PC-3 (cell line): ENCODE measurements at regions not wholly inside any gene's neighbourhood (a gene's known extent, or its start where the extent isn't known, plus 50 kb on each side); places are given as distances from the start of the nearest gene placed in this dataset.

Source experiments
- EZH2 ChIP-seq: fragments of 300-600 bp; sonication (generic); IDR thresholded peaks from one replicate; pipeline ENCODE4 v1.6.1; 2017; ENCODE audit warnings: antibody characterized with exemption, mild to moderate bottlenecking, low read length; ENCODE audit not compliant: unreplicated experiment
- EZH2phosphoT487 ChIP-seq: fragments of 300-600 bp; sonication (generic); IDR thresholded peaks from 2 replicates; pipeline ENCODE4 v1.6.1; 2018; ENCODE audit warnings: mild to moderate bottlenecking, antibody characterized with exemption, low read length, borderline replicate concordance
- TF ChIP-seq, protein P1 (sequence below): fragments of 300-600 bp; sonication (generic); conservative IDR thresholded peaks from 2 replicates; pipeline ENCODE4 v1.5.1; 2017; ENCODE audit warnings: antibody characterized with exemption, low read depth, mild to moderate bottlenecking, low read length

DNA sequence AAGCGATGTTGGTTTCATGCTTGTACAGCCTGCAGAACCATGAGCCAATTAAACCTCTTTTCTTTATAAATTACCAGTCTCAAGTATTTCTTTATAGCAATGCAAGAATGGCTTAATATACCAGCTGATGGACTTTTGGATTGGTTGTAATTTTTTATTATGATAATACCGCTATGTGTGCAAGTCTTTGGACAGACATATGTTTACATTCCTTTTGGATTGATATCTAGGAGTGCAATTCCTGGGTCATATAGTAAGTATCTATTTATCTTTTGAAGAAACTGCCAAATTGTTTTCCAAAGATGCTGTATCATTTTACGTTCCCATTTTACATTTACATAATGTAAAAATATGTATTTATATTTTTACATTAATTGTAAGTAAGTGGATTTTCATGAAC lies 81.2 kb upstream of the PIP4K2A start:
- TF ChIP-seq EZH2 (no peak), EZH2phosphoT487 (no peak)
- TF ChIP-seq, protein P1, sequence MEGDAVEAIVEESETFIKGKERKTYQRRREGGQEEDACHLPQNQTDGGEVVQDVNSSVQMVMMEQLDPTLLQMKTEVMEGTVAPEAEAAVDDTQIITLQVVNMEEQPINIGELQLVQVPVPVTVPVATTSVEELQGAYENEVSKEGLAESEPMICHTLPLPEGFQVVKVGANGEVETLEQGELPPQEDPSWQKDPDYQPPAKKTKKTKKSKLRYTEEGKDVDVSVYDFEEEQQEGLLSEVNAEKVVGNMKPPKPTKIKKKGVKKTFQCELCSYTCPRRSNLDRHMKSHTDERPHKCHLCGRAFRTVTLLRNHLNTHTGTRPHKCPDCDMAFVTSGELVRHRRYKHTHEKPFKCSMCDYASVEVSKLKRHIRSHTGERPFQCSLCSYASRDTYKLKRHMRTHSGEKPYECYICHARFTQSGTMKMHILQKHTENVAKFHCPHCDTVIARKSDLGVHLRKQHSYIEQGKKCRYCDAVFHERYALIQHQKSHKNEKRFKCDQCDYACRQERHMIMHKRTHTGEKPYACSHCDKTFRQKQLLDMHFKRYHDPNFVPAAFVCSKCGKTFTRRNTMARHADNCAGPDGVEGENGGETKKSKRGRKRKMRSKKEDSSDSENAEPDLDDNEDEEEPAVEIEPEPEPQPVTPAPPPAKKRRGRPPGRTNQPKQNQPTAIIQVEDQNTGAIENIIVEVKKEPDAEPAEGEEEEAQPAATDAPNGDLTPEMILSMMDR = no peak
